ENCODE measurements at regions not wholly inside any gene's neighbourhood (a gene's known extent, or its start where the extent isn't known, plus 50 kb on each side); places are given as distances from the start of the nearest gene placed in this dataset.

- H3K4me1 Mint-ChIP-seq (ENCODE audit: low read depth, unreplicated experiment) = no peaks in the 10 kb centered on the region
- H3K9me3 Mint-ChIP-seq (ENCODE audit: unreplicated experiment) = peaks cover 2% of the 10 kb centered on the region
- H3K27me3 Mint-ChIP-seq (ENCODE audit: unreplicated experiment) = peaks cover 5% of the 10 kb centered on the region
- no peak for DNase-seq
- TF ChIP-seq CTCF (IDR thresholded peaks at IDR 0.05; ENCODE audit: partially characterized antibody, unreplicated experiment) = no peak
- no peaks in the 10 kb centered on the region for H3K36me3 Mint-ChIP-seq (ENCODE audit: unreplicated experiment)
- no peak overlapping the region for H3K4me3 Mint-ChIP-seq (ENCODE audit: unreplicated experiment)
- no peak overlapping the region for H3K27ac Mint-ChIP-seq (ENCODE audit: unreplicated experiment)
Measured at GRCh38 chr2:221791844-221792243, 219.7 kb upstream of the EPHA4 start.

- no peak for DNase-seq
- no peak overlapping the region for H3K27ac Mint-ChIP-seq (ENCODE audit: unreplicated experiment)
- no peaks in the 10 kb centered on the region for H3K4me1 Mint-ChIP-seq (ENCODE audit: low read depth, unreplicated experiment)
- no peaks in the 10 kb centered on the region for H3K36me3 Mint-ChIP-seq (ENCODE audit: unreplicated experiment)
- H3K27me3 Mint-ChIP-seq (ENCODE audit: unreplicated experiment) = peaks cover 2% of the 10 kb centered on the region
- no peak for TF ChIP-seq CTCF (IDR thresholded peaks at IDR 0.05; ENCODE audit: partially characterized antibody, unreplicated experiment)
- H3K9me3 Mint-ChIP-seq (ENCODE audit: unreplicated experiment) = peaks cover under 1% of the 10 kb centered on the region
- no peak overlapping the region for H3K4me3 Mint-ChIP-seq (ENCODE audit: unreplicated experiment)
Measured at GRCh38 chr2:221787561-221787960, 215.5 kb upstream of the EPHA4 start.

- no peak overlapping the region for H3K27ac Mint-ChIP-seq (ENCODE audit: unreplicated experiment)
- no peak overlapping the region for H3K4me3 Mint-ChIP-seq (ENCODE audit: unreplicated experiment)
- no peaks in the 10 kb centered on the region for H3K36me3 Mint-ChIP-seq (ENCODE audit: unreplicated experiment)
- H3K27me3 Mint-ChIP-seq (ENCODE audit: unreplicated experiment) = peaks cover 2% of the 10 kb centered on the region
- H3K4me1 Mint-ChIP-seq (ENCODE audit: low read depth, unreplicated experiment) = no peaks in the 10 kb centered on the region
- DNase-seq = no peak
- no peak for TF ChIP-seq CTCF (IDR thresholded peaks at IDR 0.05; ENCODE audit: partially characterized antibody, unreplicated experiment)
- H3K9me3 Mint-ChIP-seq (ENCODE audit: unreplicated experiment) = peaks cover 2% of the 10 kb centered on the region
Measured at GRCh38 chr2:221786297-221786926, 214.3 kb upstream of the EPHA4 start.

GRCh38 chr2:221780281-221780688, 208.2 kb upstream of the EPHA4 start:
- peaks cover 1% of the 10 kb centered on the region for H3K4me1 Mint-ChIP-seq (ENCODE audit: low read depth, unreplicated experiment)
- no peak for DNase-seq
- H3K9me3 Mint-ChIP-seq (ENCODE audit: unreplicated experiment) = peaks cover 2% of the 10 kb centered on the region
- TF ChIP-seq CTCF (IDR thresholded peaks at IDR 0.05; ENCODE audit: partially characterized antibody, unreplicated experiment) = no peak
- H3K27ac Mint-ChIP-seq (ENCODE audit: unreplicated experiment) = no peak overlapping the region
- no peaks in the 10 kb centered on the region for H3K36me3 Mint-ChIP-seq (ENCODE audit: unreplicated experiment)
- H3K27me3 Mint-ChIP-seq (ENCODE audit: unreplicated experiment) = no peaks in the 10 kb centered on the region
- no peak overlapping the region for H3K4me3 Mint-ChIP-seq (ENCODE audit: unreplicated experiment)

- Mint-ChIP-seq H3K4me3 (ENCODE audit: unreplicated experiment) (no peak overlapping the region), H3K36me3 (ENCODE audit: unreplicated experiment) (no peaks in the 10 kb centered on the region), H3K27ac (ENCODE audit: unreplicated experiment) (no peak overlapping the region), H3K27me3 (ENCODE audit: unreplicated experiment) (no peaks in the 10 kb centered on the region), H3K9me3 (ENCODE audit: unreplicated experiment) (peaks cover 2% of the 10 kb centered on the region), H3K4me1 (ENCODE audit: low read depth, unreplicated experiment) (peaks cover 8% of the 10 kb centered on the region)
- no peak for DNase-seq
- TF ChIP-seq CTCF (IDR thresholded peaks at IDR 0.05; ENCODE audit: partially characterized antibody, unreplicated experiment) = no peak
Measured at GRCh38 chr2:221779614-221780067, 207.5 kb upstream of the EPHA4 start.

All from glutamatergic neuron (in vitro differentiated cells).